ENCODE measurements at regions not wholly inside any gene's neighbourhood (a gene's known extent, or its start where the extent isn't known, plus 50 kb on each side); places are given as distances from the start of the nearest gene placed in this dataset.
A peak's percentile ranks its signal among the peaks of the same experiment; 100 is the strongest.

DNA sequence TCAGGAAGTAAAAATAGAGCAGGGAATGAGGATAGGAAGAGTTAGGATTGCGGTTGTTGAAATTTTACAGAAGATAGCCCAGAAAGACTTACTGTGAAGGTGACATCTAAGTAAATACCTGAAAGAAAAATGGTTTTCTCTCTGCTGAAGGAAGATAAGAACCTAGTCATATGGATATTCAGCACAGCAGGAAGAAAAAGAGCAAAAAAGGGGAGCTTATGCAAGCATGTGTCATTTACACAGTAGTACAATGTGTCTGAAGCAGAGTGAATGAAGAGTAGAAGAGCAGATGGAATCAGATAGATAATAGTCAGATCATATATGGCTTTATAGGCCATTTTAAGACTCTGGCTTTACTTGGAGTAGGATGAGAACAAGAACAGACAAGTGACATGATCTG, 126.9 kb upstream of the TENT5D start:
- TF ChIP-seq, protein P1, sequence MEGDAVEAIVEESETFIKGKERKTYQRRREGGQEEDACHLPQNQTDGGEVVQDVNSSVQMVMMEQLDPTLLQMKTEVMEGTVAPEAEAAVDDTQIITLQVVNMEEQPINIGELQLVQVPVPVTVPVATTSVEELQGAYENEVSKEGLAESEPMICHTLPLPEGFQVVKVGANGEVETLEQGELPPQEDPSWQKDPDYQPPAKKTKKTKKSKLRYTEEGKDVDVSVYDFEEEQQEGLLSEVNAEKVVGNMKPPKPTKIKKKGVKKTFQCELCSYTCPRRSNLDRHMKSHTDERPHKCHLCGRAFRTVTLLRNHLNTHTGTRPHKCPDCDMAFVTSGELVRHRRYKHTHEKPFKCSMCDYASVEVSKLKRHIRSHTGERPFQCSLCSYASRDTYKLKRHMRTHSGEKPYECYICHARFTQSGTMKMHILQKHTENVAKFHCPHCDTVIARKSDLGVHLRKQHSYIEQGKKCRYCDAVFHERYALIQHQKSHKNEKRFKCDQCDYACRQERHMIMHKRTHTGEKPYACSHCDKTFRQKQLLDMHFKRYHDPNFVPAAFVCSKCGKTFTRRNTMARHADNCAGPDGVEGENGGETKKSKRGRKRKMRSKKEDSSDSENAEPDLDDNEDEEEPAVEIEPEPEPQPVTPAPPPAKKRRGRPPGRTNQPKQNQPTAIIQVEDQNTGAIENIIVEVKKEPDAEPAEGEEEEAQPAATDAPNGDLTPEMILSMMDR (conservative IDR thresholded peaks at IDR 0.05) = no peak
- TF ChIP-seq ZFX (IDR thresholded peaks at IDR 0.05) = no peak
- H3K27ac ChIP-seq = no peak overlapping the region

DNA sequence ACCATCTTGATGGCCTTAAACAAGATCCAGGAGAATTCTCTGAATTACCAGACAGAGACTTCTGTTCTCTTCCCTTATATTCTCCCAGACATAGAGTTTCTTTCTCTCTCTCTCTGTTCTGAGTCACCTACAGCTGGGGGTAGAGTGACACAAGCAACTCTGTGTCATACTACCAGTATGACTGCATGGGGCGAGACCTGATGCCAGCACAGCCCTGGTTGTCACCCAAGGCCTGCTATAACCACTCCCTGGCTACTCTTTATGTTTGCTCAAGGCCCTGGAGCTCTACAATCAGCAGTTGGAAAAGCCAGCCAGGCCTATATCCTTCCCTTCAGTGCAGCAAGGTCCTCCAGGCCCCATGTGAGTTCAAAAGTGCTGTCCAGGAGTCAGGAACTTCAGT, 114.2 kb upstream of the TENT5D start:
- TF ChIP-seq, protein P1 (conservative IDR thresholded peaks at IDR 0.05) = no peak
- TF ChIP-seq ZFX (IDR thresholded peaks at IDR 0.05) = no peak

DNA sequence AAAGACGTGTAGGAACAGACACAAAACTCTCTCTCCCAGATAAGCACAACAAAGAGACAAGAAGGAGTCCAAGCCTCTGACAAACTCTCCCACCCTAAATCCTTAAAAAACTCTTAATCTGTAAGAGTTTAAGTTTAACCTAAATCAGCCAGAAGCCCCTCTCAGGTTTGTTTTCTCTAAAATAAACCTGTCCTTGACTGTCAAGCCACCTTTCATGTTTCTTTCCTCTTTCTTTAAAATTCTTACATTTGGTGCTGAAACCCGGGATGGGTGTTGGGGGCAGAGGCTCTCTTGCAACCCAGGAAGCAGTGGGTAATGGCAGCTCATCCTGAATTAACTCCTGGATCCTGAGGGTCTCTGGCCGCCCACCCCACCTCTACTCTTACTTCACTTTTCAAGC, 107.8 kb upstream of the TENT5D start:
- H3K27ac ChIP-seq = no peak overlapping the region
- TF ChIP-seq, protein P1 (conservative IDR thresholded peaks at IDR 0.05) = no peak
- no peak for TF ChIP-seq ZFX (IDR thresholded peaks at IDR 0.05)

More for the DNA sequence above, 114.2 kb upstream of the TENT5D start:
- peak overlapping the region; percentile 56 for H3K27ac ChIP-seq

DNA sequence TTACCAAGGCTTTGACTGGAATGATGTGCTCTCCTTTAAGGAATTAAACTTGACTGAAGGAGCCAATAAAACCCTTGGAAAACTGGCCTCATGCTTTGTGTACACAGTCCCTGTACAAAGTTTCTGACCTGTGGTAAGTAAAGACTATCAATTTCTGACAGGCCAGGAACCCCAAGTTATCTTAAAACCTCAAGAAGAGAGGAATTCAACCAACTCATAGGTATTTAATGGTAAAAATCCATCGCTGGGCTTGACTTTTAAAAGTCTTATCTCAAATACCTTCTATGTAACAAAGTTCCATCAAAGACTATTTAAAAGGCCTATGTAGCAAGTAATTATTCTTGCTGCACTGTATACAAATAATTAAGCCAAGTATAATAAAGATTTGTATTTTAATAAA, 103.7 kb upstream of the TENT5D start:
- no peak for TF ChIP-seq ZFX (IDR thresholded peaks at IDR 0.05)

DNA sequence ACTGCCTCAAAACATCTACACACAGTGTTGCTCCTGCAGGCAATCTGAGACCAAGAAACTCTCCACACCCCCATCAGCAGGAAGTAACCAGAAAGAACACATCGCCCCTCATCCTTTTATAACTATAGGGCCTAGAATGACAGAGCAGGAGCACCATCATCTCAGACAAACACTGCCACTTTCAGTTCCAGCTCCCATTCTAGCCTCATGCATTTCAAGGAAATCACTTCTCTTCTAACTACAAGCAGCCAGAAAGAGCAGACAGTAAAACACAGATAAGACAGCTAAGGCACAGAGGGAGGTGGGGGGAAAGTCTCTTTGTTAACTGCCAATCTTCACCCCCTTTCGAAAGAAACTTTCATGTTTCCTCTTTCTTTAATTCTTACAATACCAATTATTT, 102.6 kb upstream of the TENT5D start:
- no peak for TF ChIP-seq ZFX (IDR thresholded peaks at IDR 0.05)
- TF ChIP-seq, protein P1 (conservative IDR thresholded peaks at IDR 0.05) = no peak
- H3K27ac ChIP-seq = no peak overlapping the region

More for the DNA sequence above, 103.7 kb upstream of the TENT5D start:
- no peak overlapping the region for H3K27ac ChIP-seq

DNA sequence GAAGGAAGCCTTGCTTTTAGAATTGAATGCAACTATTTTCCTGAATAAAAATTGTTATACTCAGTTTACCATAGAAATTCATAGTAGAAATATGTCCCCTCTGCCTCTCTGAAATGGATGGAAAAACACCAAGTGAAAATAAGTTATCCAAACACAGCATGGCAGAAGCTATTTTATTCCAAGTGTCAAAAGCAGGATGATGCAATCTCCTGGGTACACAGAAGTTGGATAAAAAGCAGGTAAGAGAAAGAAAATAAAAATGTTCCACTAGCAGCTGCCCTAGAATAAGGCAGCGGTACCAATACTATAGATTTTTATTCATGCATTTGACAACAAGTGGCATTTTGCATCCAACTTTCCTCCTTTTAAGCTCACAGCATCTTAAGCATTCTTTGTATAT, 89.0 kb upstream of the TENT5D start:
- no peak for TF ChIP-seq ZFX (IDR thresholded peaks at IDR 0.05)
- TF ChIP-seq, protein P1 (conservative IDR thresholded peaks at IDR 0.05) = no peak
- no peak overlapping the region for H3K27ac ChIP-seq

DNA sequence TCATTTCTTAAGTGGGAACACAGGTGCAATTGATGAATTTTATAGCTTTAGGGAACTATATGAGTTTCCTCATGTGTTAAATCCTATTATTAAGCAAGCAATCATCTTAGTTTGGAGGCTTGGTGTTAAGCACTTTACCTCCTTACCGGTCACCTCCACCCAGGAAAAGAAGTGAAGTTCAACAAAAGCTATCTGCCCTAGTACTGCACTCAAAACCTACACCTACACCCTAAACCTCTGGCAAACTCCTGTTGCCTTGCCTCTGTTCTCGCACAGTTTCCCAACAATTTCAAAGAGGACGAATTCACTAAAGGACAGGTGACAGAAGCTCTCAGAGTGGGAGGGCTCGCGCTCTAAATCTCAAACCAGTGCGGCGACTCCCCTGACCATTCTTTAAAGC, 85.7 kb upstream of the TENT5D start:
- H3K27ac ChIP-seq = no peak overlapping the region
- TF ChIP-seq, protein P1 (conservative IDR thresholded peaks at IDR 0.05) = no peak
- TF ChIP-seq ZFX (IDR thresholded peaks at IDR 0.05) = no peak

DNA sequence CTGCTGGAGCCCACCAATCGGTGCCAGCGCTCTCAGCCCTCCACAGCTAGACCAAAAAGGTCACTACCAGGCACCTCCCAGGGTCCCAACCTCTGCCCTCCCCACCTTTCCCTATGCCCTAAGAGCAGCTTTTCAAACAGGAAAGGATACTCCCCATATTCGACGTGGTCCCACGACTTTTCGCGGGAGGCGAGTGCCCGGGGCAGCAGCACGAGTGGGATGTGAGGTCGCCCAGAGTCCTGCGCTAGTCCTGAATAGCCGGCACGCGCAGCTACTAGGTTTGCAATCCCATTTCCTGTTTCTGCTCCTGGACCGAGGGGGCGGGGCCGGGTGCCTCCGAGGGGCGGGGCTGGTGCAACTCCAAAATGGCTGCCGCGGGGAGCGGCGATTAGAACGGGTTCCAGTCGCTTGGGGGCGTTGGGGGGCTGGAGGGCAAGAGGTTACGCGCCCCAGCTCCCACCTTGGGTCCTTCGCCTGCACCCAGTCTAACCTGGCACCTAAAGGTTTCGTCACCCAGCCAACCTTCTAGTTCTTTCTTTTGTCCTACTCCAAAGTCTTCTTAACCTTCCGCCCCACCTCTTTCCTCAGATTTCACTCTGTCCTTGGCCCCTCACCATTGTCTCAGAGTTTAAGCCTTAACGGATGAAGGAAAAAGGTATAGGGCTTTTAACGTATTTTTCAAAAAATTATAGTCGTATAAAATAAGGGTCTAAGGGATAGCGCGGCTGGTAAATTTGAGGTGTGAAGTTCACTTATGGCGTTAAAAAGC, 85.0 kb upstream of the TENT5D start:
- no peak overlapping the region for H3K27ac ChIP-seq
- no peak for TF ChIP-seq ZFX (IDR thresholded peaks at IDR 0.05)
- TF ChIP-seq, protein P1 (conservative IDR thresholded peaks at IDR 0.05) = no peak
